RCC 7860 (cell line): ENCODE measurements at regions not wholly inside any gene's neighbourhood (a gene's known extent, or its start where the extent isn't known, plus 50 kb on each side); places are given as distances from the start of the nearest gene placed in this dataset.
A peak's percentile ranks its signal among the peaks of the same experiment; 100 is the strongest.

ENCODE experiments used
- DNase-seq: peaks from one replicate; pipeline ENCODE4 v3.0.0-alpha.2; 2015; ENCODE audit warnings: low spot score
- FAIRE-seq: peaks from 2 replicates; lab custom pipeline; 2012; peaks lifted over from hg19 to GRCh38; lab: Jason Lieb, UNC

GRCh38 chr10:117429643-117430265 is 54.5 kb upstream of the PDZD8 start:
- DNase-seq (no peak), FAIRE-seq (no peak)

GRCh38 chr10:117427356-117427755 is 52.1 kb upstream of the PDZD8 start:
- DNase-seq (no peak), FAIRE-seq (no peak)

- peak; percentile 60 for DNase-seq
Observed at GRCh38 chr10:117425974-117426566, 50.8 kb upstream of the PDZD8 start.

GRCh38 chr10:117424883-117425649 is 49.8 kb upstream of the PDZD8 start:
- DNase-seq = no peak
- FAIRE-seq = no peak

More at GRCh38 chr10:117425974-117426566, 50.8 kb upstream of the PDZD8 start:
- peak; percentile 77 for FAIRE-seq
